SK-N-SH treated with all-trans-retinoic acid at 6 μM for 48 hours (cell line): ENCODE measurements at regions not wholly inside any gene's neighbourhood (a gene's known extent, or its start where the extent isn't known, plus 50 kb on each side); places are given as distances from the start of the nearest gene placed in this dataset.

Source experiments
- ATAC-seq: fragments of 200-7000 bp; cut with Tn5 transposase; 3 replicates; pipeline ENCODE4 v1.9.1; 2020; ENCODE audit warnings: mild to moderate bottlenecking, moderate library complexity
- ARNTL ChIP-seq: fragments of 450-650 bp; formaldehyde crosslinking; IDR thresholded peaks from 2 replicates; pipeline ENCODE4 v1.5.0; 2020; ENCODE audit warnings: low read depth, mild to moderate bottlenecking, moderate library complexity, borderline replicate concordance
- BACH2 ChIP-seq: fragments of 250-450 bp; sonication (Bioruptor Pico); IDR thresholded peaks from 2 replicates; pipeline ENCODE4 v1.9.0; 2021; ENCODE audit warnings: mild to moderate bottlenecking, borderline replicate concordance
- CREB5 ChIP-seq: fragments of 250-450 bp; sonication (Bioruptor Pico); IDR thresholded peaks from 2 replicates; pipeline ENCODE4 v1.5.1; 2020; ENCODE audit warnings: low read depth, mild to moderate bottlenecking, moderate library complexity
- CSDC2 ChIP-seq: fragments of 250-450 bp; sonication (Bioruptor Pico); IDR thresholded peaks from 2 replicates; pipeline ENCODE4 v1.5.0; 2020; ENCODE audit warnings: mild to moderate bottlenecking, moderate library complexity
- CSRNP3 ChIP-seq: fragments of 250-450 bp; sonication (Bioruptor Pico); IDR thresholded peaks from 2 replicates; pipeline ENCODE4 v1.5.1; 2021; ENCODE audit warnings: mild to moderate bottlenecking, moderate library complexity
- ESRRG ChIP-seq: fragments of 250-450 bp; sonication (Bioruptor Pico); IDR thresholded peaks from 2 replicates; pipeline ENCODE4 v1.6.1; 2021; ENCODE audit warnings: mild to moderate bottlenecking
- GLIS3 ChIP-seq: fragments of 250-450 bp; sonication (Bioruptor Pico); IDR thresholded peaks from 2 replicates; pipeline ENCODE4 v1.5.0; 2020; ENCODE audit warnings: mild to moderate bottlenecking, moderate library complexity
- ISL1 ChIP-seq: fragments of 250-450 bp; sonication (Bioruptor Pico); IDR thresholded peaks from 2 replicates; pipeline ENCODE4 v2.1.2; 2022; ENCODE audit warnings: mild to moderate bottlenecking, moderate library complexity
- OSR1 ChIP-seq: fragments of 250-450 bp; sonication (Bioruptor Pico); IDR thresholded peaks from 2 replicates; pipeline ENCODE4 v1.8.0; 2022; ENCODE audit warnings: moderate library complexity, mild to moderate bottlenecking, inconsistent platforms
- PATZ1 ChIP-seq: fragments of 250-450 bp; sonication (Bioruptor Pico); IDR thresholded peaks from 2 replicates; pipeline ENCODE4 v1.8.0; 2020; ENCODE audit warnings: mild to moderate bottlenecking, moderate library complexity, borderline replicate concordance
- POU6F1 ChIP-seq: fragments of 250-450 bp; sonication (Bioruptor Pico); IDR thresholded peaks from 2 replicates; pipeline ENCODE4 v1.8.0; 2021; ENCODE audit warnings: low read depth, mild to moderate bottlenecking, moderate library complexity, borderline replicate concordance
- PPARA ChIP-seq: fragments of 250-450 bp; sonication (Bioruptor Pico); IDR thresholded peaks from 2 replicates; pipeline ENCODE4 v1.5.0; 2020; ENCODE audit warnings: mild to moderate bottlenecking, borderline replicate concordance
- RARB ChIP-seq: fragments of 250-450 bp; sonication (Bioruptor Pico); IDR thresholded peaks from 2 replicates; pipeline ENCODE4 v1.8.0; 2021; ENCODE audit warnings: mild to moderate bottlenecking, moderate library complexity
- SNAI2 ChIP-seq: fragments of 250-450 bp; sonication (Bioruptor Pico); IDR thresholded peaks from 2 replicates; pipeline ENCODE4 v1.5.0; 2020; ENCODE audit warnings: mild to moderate bottlenecking, moderate library complexity
- TCF4 ChIP-seq: fragments of 250-450 bp; sonication (Bioruptor Pico); IDR thresholded peaks from 2 replicates; pipeline ENCODE4 v1.8.0; 2021; ENCODE audit warnings: mild to moderate bottlenecking, moderate library complexity, borderline replicate concordance
- TOX ChIP-seq: fragments of 250-450 bp; sonication (Bioruptor Pico); IDR thresholded peaks from 2 replicates; pipeline ENCODE4 v1.8.0; 2021; ENCODE audit warnings: mild to moderate bottlenecking, moderate library complexity, borderline replicate concordance
- TSHZ2 ChIP-seq: fragments of 250-450 bp; sonication (Bioruptor Pico); IDR thresholded peaks from 2 replicates; pipeline ENCODE4 v1.5.0; 2020; ENCODE audit warnings: mild to moderate bottlenecking, moderate library complexity
- ZC3H10 ChIP-seq: fragments of 250-450 bp; sonication (Bioruptor Pico); IDR thresholded peaks from 2 replicates; pipeline ENCODE4 v1.5.1; 2021; ENCODE audit warnings: mild to moderate bottlenecking, moderate library complexity
- ZFP3 ChIP-seq: fragments of 250-450 bp; sonication (Bioruptor Pico); IDR thresholded peaks from 2 replicates; pipeline ENCODE4 v1.5.0; 2020; ENCODE audit warnings: mild to moderate bottlenecking, moderate library complexity
- ZFP30 ChIP-seq: fragments of 450-650 bp; formaldehyde crosslinking; IDR thresholded peaks from 2 replicates; pipeline ENCODE4 v1.5.0; 2022; ENCODE audit warnings: mild to moderate bottlenecking, moderate library complexity
- ZNF565 ChIP-seq: fragments of 450-650 bp; formaldehyde crosslinking; conservative IDR thresholded peaks from 2 replicates; pipeline ENCODE4 v1.5.0; 2020; ENCODE audit warnings: low read depth, mild to moderate bottlenecking, moderate library complexity
- ZNF8 ChIP-seq: fragments of 450-650 bp; formaldehyde crosslinking; IDR thresholded peaks from 2 replicates; pipeline ENCODE4 v1.5.0; 2020; ENCODE audit warnings: mild to moderate bottlenecking, moderate library complexity

- no peak for TF ChIP-seq CSRNP3 (CRISPR knock-in tag)
- no peak for TF ChIP-seq ZFP3 (CRISPR knock-in tag)
- no peak for TF ChIP-seq TOX (CRISPR knock-in tag)
These were observed 590.2 kb downstream of the VRK1 start (continued) for GRCh38 chr14:97387252-97387874.

GRCh38 chr14:97388408-97388807 is 591.2 kb downstream of the VRK1 start:
- TF ChIP-seq ARNTL (no peak), ZFP30 (CRISPR knock-in tag) (no peak), POU6F1 (CRISPR knock-in tag) (no peak), BACH2 (CRISPR knock-in tag) (no peak), PATZ1 (CRISPR knock-in tag) (no peak), TSHZ2 (no peak), ESRRG (no peak), CSDC2 (CRISPR knock-in tag) (no peak), ISL1 (CRISPR knock-in tag) (no peak), OSR1 (CRISPR knock-in tag) (no peak), ZNF565 (CRISPR knock-in tag) (no peak), ZFP3 (CRISPR knock-in tag) (no peak), PPARA (CRISPR knock-in tag) (no peak), TCF4 (CRISPR knock-in tag) (no peak), ZC3H10 (CRISPR knock-in tag) (no peak), ZNF8 (no peak), RARB (CRISPR knock-in tag) (no peak), SNAI2 (CRISPR knock-in tag) (no peak)
- ATAC-seq, result no peak

GRCh38 chr14:97390096-97390724 is 593.0 kb downstream of the VRK1 start:
- no peak for ATAC-seq

GRCh38 chr14:97393244-97393643 is 596.1 kb downstream of the VRK1 start:
- no peak for ATAC-seq
- TF ChIP-seq POU6F1 (CRISPR knock-in tag) (no peak), CREB5 (CRISPR knock-in tag) (no peak), CSRNP3 (CRISPR knock-in tag) (no peak), GLIS3 (CRISPR knock-in tag) (no peak), ZNF8 (no peak)

More at GRCh38 chr14:97390096-97390724, 593.0 kb downstream of the VRK1 start:
- no peak for TF ChIP-seq SNAI2 (CRISPR knock-in tag)
